ENCODE measurements at regions not wholly inside any gene's neighbourhood (a gene's known extent, or its start where the extent isn't known, plus 50 kb on each side); places are given as distances from the start of the nearest gene placed in this dataset.

DNA sequence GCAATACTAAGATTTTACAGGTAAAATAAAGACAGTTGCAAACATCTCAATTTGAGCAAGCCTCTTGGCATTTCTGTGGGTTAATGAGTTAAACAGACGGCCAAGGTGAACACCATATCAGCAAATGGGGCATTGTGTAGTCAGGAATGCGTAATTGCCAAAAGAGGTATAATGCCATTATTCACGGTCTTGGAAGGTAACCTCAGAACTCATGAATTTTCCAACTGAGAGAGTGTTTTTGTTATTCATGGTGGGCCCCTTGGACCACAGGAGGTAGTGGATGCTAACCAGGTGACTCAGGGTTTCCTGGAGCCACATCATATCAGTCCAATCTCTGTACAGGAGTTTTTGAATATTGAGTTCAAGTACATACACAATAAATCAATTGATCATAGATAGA lies 368.0 kb upstream of the TECRL start (continued):
- TF ChIP-seq, protein P1, sequence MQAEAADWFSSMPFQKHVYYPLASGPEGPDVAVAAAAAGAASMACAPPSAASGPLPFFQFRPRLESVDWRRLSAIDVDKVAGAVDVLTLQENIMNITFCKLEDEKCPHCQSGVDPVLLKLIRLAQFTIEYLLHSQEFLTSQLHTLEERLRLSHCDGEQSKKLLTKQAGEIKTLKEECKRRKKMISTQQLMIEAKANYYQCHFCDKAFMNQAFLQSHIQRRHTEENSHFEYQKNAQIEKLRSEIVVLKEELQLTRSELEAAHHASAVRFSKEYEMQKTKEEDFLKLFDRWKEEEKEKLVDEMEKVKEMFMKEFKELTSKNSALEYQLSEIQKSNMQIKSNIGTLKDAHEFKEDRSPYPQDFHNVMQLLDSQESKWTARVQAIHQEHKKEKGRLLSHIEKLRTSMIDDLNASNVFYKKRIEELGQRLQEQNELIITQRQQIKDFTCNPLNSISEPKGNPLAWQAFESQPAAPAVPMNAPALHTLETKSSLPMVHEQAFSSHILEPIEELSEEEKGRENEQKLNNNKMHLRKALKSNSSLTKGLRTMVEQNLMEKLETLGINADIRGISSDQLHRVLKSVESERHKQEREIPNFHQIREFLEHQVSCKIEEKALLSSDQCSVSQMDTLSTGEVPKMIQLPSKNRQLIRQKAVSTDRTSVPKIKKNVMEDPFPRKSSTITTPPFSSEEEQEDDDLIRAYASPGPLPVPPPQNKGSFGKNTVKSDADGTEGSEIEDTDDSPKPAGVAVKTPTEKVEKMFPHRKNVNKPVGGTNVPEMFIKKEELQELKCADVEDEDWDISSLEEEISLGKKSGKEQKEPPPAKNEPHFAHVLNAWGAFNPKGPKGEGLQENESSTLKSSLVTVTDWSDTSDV (CRISPR knock-in tag; IDR thresholded peaks at IDR 0.05) = no peak
- TF ChIP-seq HOMEZ (CRISPR knock-in tag; IDR thresholded peaks at IDR 0.05; ENCODE audit: low read depth) = no peak
- TF ChIP-seq JARID2 (CRISPR knock-in tag; IDR thresholded peaks at IDR 0.05; ENCODE audit: insufficient replicate concordance) = no peak

- FAIRE-seq (no peak), DNase-seq (ENCODE audit: low spot score) (no peak), ATAC-seq (no peak)
- TF ChIP-seq MAFF (IDR thresholded peaks at IDR 0.05; ENCODE audit: low read depth, low read length) = peak; percentile 83
- TF ChIP-seq, protein P2, sequence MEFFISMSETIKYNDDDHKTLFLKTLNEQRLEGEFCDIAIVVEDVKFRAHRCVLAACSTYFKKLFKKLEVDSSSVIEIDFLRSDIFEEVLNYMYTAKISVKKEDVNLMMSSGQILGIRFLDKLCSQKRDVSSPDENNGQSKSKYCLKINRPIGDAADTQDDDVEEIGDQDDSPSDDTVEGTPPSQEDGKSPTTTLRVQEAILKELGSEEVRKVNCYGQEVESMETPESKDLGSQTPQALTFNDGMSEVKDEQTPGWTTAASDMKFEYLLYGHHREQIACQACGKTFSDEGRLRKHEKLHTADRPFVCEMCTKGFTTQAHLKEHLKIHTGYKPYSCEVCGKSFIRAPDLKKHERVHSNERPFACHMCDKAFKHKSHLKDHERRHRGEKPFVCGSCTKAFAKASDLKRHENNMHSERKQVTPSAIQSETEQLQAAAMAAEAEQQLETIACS (CRISPR knock-in tag; IDR thresholded peaks at IDR 0.05) = no peak
- TF ChIP-seq MAFK (conservative IDR thresholded peaks at IDR 0.05 in 1 of 2, IDR thresholded peaks at IDR 0.05 in 1 of 2; ENCODE audit: low read length in 2 of 2) = peak; percentile 76 to 91
- no peaks in the 10 kb centered on the region for H3K27me3 ChIP-seq (ENCODE audit: control insufficient read depth in 1 of 2, insufficient read depth in 2 of 2, low read length in 2 of 2)
- no peak overlapping the region for H3K27ac ChIP-seq (ENCODE audit: extremely low read length, insufficient read depth, low read length)
- in situ Hi-C loops (cut with HindIII; ENCODE audit: extremely low pct_ligation_motif_present, low pct_unique_long_range_greater_than_20kb) (no loop called here), intact Hi-C loops (cut with micrococcal nuclease; ENCODE audit: unreplicated experiment) (no loop called here)
- no peak overlapping the region for H3K4me3 ChIP-seq (replicated peaks in 1 of 3; ENCODE audit: insufficient read depth in 1 of 3, low read depth in 2 of 3, low read length in 3 of 3)
- no peak overlapping the region for H2AFZ ChIP-seq (ENCODE audit: low read length)
- no peak overlapping the region for H3K9ac ChIP-seq (ENCODE audit: insufficient read depth, low read depth, low read length)
- H3K4me1 ChIP-seq (ENCODE audit: insufficient read depth, low read length) = no peaks in the 10 kb centered on the region
- H3K36me3 ChIP-seq (replicated peaks in 1 of 2; ENCODE audit: control insufficient read depth in 1 of 2, insufficient read depth in 2 of 2, low read length in 2 of 2) = no peaks in the 10 kb centered on the region
- ChIA-PET CTCF (ENCODE audit: low intra/inter-chr PET ratio, low total read pairs) (no interaction called here), POLR2A (no interaction called here)
- no peaks in the 10 kb centered on the region for H3K79me2 ChIP-seq (ENCODE audit: insufficient read depth, low read length)
- no peak overlapping the region for H3K4me2 ChIP-seq (ENCODE audit: low read depth, low read length)
- BruUV-seq (replicated peaks) = no TSS peak
- H3K9me3 ChIP-seq (ENCODE audit: low read length) = no peaks in the 10 kb centered on the region
- WGBS (ENCODE audit: low lambda C conversion rate) = 5% methylated on average over 2 of the region's 2 CpGs
- no peaks in the 10 kb centered on the region for H4K20me1 ChIP-seq (ENCODE audit: insufficient read depth, low read length)
These were observed 367.6 kb upstream of the TECRL start for GRCh38 chr4:64776820-64777219.

All from HepG2 (cell line).